GM18858 (cell line): ENCODE measurements at regions not wholly inside any gene's neighbourhood (a gene's known extent, or its start where the extent isn't known, plus 50 kb on each side); places are given as distances from the start of the nearest gene placed in this dataset.
"Not testable (repeated sequence)": the region's sequence is repeated elsewhere in the genome, so short reads cannot be mapped to it uniquely, and the experiment has no call there.

Experiments used
- ATAC-seq: cut with Tn5 transposase; IDR thresholded peaks from one replicate; pipeline ENCODE4 v1.9.1; 2021; ENCODE audit not compliant: unreplicated experiment

DNA sequence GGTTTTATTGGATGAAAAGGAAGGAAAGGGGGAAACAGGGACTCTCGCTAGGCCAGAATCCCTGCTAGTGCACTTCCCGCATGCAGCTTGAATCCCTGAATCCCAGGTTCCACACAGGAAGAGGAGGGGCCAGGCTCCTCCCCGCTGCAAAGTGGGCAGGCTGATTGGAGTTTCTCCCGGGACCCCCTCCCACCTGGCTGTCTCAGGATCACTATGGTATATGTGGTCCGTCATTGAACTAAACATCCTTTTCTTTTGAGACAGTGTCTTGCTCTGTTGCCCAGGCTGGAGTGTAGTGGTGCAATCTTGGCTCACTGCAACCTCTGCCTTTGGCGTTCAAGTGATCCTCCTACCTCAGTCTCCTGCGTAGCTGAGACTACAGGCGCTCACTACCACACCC, 70.7 kb downstream of the FAM50B start:
- ATAC-seq = no peak

DNA sequence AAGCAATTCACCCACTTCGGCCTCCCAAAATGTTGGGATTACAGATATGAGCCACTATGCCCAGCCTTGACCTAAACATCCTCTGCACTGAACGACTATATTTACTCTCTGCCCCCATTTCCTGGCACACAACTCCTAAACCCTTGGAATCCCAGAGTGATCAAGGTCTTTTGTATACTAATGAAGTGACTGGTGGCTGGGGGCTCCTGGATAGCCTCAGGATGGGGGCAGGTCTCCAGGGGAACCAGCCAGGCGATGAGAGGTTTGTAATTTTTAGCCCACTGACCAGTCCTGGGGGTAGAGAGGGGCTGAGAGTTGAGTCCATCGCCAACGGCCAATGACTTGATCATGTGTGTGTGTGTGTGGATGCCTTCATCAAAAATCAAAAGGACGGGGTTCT, 71.1 kb downstream of the FAM50B start:
- no peak for ATAC-seq

DNA sequence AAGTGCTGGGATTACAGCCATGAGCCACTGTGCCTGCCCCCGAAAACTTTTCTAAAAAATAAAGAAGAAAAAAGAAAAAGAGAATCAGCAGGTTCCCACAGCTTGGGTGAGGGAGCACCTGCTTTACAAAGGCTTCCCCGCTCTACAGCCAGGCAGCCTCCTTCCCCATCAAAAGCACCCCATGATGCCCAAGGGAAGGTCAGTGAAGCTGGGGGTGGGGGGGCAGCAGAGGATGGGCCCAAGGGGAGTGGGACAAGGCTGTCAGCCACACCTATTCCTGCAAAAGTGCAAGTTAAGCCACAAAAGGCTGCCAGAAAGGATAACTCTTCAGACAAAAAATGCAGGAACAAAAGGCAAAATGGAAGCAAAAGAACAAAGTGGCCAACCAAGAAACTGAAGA, 72.5 kb downstream of the FAM50B start:
- ATAC-seq = no peak

DNA sequence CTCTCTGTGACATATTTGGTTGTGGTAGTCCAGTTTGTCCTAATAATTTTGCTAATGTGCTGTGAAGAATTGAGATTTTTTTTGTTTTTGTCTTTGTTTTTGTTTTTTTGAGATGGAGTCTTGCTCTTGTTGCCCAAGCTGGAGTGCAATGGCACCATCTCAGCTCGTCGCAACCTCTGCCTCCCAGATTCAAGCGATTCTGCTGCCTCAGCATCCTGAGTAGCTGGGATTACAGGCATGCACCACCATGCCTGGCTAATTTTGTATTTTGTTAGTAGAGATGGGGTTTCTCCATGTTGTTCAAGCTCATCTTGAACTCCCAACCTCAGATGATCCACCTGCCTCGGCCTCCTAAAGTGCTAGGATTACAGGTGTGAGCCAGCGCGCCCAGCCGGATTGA, 73.4 kb downstream of the FAM50B start:
- not testable (repeated sequence) for ATAC-seq

DNA sequence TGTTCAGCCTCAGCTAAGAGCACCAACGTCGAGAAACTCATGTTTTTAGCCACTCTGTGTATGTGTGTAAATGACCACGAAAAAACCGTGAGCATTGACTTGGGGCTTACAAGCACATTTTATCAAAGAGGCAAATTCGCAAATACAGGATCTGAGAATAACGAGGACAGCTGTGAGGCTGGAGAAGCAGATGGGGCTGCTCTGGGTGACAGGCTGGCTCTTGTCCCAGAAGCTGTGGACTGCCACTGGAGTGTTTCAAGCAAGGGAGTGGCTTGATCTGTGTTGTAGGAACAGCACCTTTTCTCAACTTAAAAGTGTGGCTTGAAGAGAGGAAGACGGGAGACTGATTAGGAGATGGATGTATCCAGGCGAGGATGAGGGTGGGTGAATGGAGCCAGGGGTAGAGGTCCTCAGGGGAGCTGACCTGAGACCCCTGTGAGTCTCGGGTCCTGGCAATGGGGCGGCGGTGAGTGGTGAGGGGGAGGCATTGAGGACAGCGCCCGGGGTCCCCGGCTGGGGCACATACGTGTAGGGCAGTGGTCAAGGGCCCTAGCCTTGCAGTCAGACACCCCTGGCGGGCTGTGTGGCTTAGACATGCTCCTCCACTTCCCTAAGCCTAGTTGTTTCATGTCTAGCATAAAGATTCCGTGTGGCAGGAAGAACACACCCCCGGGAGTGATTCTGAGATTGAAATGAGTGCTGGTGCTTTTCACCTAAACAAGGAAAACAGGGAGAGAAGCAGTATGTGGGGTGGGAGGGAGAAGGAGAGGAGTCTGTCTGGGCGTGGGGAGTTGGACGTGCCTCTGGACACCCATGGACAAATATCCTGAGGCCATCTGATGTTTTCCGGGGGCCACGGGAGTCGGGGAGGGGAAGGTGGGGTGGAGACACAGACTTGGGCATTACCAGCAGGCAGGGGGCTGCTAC, 76.3 kb downstream of the FAM50B start:
- ATAC-seq = not testable (repeated sequence)

DNA sequence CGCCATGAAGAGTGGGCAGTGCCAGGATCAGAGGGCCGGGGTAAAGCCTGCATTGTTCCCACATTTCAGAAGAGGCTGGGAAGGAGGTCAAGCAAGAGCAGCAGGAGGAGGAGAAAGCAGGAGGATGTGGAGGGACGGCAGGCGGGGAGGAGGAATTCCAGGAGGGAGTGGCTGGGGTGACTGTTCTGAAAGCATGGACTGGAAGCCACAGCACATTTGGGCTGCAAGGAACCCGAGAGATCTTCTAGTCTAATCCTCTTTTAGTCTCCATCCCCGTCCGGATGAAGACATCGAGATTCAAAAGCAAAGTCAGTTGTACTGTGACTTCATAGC, 76.9 kb downstream of the FAM50B start:
- ATAC-seq = no peak

DNA sequence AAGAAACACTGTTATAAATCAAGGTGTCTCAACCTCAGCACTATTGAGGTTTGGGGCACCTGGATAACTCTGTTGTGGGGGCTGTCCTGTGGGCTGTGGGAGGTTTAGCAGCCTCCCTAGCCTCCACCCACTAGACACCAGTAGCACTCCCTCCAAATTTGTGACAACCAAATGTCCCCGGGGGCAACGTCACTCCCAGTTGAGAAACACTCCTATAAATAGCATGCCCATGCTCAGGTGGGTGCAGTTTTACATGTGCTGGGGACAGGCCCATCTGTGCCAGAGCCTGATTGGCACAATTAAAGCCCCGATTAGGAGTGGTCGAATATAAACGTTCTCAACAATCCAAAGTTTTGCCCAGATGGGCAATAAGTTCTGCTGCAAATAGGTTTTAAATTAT, 78.9 kb downstream of the FAM50B start:
- ATAC-seq = no peak

DNA sequence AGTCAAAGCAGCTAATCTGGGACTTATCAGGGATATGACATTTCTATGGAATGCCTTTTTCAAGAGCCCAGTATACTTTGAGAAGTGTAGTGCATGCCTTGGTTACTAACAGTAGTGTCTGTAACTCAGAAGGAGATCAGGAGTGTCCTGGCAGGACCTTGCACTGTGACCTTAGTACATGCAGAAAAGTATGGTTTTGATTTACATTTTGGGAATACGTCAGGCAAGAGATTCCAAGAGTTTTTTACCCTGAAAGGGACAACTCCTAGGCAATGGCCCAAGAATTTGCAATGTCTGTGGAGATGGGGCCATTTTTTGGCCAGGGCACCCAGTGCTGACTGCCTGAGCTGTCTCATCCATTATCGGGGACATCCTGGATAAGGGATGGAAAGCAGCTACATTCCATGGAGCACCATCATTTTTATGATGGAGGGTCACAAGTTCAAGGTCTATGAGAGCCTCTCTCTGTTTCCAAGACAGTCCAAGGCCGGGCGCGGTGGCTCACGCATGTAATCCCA, 80.2 kb downstream of the FAM50B start:
- no peak for ATAC-seq

DNA sequence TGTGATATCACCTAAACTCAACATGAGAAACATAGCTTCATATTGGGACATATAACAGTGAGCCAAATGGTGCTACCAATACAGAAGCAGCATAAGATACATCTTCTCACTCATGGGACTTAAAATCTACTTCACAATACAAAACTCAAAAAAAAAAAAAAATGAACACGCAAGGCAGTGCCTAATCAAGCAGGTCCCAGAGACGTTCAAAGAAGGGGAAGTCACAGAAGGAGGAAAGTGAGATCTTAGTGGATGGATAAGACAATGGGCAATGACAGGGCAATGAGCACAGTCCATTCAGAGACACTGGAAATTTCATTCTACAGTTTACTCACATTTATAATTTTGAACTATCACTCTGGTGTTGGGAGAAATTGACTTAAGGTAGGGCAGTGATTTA, 88.3 kb downstream of the FAM50B start:
- ATAC-seq = no peak

DNA sequence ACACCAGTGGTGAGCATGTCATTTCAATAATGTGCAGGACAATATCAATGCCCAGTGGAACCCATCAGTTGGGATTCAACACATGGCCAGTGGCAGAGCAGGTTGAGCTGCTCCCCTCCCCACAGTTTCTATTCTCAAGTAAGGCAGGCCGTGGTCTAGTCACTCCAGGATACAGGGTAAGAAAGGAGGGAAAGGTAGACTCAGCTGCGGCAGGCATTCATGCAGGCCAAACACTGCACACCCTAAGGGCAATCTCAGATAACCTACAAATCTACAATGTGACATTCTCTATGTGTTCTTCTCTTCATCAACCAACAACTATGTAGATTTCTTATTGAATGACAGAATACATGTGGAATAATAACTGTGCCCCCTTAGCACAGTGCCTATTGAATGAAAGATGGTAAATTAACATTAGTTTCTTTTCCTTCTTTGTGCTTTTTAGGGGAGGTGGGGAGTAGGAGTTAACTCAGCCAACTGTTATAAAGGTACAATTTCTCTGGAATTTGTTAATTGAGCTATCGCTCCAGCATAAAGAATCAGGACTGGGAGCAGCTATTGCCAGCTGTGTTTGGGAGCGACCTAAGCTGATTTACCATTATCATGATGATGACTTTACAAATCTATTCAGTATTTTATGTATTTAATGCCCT, 89.7 kb downstream of the FAM50B start:
- ATAC-seq = no peak

DNA sequence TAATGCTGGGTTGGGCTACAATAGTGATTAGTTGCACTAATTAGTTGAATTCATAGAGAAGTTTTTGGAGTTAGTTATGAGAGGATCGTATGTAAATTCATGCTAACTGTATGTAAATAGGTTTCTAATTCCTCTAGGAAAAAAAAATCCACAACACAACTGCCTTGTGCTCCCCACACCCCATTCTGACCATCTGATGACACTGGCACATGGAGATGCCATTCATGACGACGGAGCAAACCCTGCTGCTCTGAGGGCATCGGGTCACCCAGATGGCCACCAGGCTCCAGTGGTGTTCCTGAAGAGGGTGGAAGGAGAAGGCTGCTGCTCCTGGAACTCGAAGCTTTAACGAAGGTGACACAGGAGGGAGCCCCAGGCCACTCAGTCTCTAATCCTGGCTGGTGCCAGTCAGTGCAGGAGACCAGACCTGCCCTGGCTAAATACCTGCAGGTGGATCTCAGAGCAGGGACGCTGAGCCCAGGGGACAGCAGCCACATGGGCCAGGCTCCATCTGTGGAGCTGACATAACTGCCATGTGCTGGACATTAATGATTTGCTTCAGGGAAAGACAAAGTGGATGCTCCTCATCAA, 90.3 kb downstream of the FAM50B start:
- ATAC-seq = no peak

DNA sequence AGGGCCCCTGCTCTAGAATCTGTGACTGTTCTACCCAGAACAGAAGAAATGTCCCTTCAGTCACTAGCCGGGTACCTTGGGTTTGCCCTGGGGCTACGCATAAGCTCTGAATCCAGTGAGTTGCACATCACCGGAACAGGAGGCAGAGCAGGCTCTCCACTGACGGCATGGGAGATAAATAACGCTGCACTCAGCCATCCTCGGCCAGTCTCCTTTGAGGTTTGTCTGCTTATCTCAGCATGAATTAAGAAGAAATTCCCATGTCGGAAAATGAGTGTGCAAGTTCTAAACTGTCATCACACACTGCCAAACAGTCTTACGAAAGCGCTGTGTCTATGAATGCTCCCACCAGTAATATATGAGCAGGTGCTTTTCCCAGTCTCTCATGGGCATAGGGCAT, 90.8 kb downstream of the FAM50B start:
- no peak for ATAC-seq

DNA sequence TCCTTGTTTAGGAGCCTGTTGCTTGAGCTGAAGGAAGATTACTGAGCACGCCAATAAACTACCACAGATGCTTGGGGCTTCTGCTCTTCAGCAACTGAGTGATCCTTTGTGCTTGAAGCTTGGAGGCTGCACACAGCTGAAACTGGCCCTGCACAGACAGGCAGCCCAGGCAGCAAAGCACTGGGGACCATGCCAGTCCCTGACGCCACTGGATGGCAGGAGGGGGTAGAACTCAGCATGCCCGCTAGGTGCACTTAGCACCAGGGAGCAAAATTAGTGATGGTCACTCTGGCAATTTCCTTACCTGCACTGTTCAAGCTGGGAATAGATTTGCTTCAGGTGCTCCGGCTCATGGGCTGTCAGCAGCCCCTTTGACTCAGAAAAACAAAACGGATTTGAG, 91.5 kb downstream of the FAM50B start:
- no peak for ATAC-seq

DNA sequence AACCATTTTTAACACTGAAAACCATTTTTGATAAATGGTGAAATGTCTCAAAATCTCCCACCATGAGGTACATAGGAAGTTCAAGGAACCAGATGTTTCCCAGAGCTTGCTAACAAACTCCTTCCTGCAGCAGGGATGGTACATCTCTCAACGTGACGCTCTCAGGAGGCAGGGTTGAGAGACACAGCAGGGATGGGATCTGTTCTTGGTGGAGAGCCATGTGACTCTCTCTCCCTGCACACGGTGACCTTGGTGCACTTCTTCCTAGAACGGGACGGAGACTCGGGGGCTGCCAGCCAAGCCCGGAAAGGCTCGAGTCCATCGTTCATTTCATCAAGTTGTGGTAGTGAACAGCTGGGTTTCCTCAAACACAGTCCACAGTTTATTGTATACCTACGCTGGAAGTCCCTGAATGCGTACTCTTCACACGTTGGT, 94.2 kb downstream of the FAM50B start:
- ATAC-seq = no peak

DNA sequence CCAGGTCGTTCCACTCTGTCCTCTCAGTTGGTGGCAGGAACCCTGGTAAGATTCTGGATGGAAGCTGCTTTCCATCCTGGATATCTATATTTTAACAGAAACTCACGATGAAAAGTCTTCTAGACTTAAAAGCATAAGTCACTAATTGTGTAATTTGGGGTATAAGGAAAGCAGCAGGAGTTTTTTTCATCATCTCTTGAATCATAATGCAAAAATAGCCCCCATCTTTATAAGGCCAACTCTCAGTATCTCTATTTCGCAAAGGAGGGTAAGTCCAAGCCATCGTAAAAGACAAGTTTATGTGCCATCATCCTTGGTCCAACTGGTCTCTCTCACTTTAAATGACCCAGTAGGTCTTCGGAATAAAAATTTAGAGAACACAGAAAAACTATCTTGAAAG, 95.1 kb downstream of the FAM50B start:
- ATAC-seq = no peak

DNA sequence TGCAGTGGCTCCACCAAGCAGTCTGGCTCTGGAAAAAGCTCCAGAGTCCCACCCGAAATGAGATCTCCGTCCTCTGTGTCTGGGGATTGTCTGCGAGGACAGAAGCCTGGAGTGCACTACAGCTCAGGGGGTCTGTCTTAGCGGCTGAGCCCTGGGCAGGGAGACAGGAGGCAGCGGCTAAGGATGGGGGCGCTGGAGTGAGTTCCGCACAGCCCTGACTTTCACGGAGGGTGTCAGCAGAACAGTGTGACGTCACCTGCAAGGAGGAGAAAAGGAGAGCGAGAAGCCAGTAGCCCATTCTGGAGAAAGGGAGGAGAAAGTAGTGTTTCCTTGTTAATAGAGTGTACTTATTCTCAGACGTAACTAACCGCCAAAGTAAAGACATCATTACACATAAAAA, 97.6 kb downstream of the FAM50B start:
- ATAC-seq = no peak

DNA sequence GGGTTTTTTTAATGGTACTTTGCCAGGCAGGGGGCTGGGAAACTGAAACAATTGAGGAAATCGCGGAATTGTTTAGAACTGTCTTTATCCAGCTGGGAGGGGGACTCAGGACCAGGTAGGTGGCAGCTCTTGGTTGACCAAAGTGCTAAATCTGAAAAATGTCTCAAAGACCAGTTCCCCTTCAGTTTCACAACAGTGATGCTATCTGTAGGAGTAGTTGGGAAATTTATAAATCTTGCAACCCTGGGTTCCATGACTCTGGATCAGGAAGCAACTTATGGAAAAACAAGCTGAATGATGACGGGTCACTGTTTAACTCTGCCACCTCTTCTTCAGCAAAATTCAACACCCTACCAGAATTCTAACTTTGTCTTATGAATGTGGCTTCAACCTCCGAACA, 99.7 kb downstream of the FAM50B start:
- ATAC-seq = no peak

DNA sequence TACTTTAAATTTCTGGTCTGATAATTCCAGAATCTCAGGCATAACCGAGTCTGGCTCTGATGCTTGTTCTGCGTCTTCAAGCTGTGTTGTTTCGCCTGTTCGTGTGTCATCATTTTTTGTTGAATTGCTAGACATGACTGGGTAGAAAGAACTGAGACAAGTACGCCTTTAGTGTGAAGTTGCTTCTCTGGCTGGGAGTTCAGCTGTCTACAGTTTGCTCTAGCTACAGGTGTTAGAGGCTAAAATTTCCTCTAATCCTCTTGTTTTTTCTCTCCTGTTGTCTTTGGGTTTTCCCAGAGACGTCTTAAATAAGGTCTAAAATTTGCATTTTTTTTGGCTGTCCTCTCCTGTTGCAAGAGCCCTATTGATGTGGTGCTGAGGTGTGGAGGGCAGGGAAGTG, 100.3 kb downstream of the FAM50B start:
- ATAC-seq = no peak

DNA sequence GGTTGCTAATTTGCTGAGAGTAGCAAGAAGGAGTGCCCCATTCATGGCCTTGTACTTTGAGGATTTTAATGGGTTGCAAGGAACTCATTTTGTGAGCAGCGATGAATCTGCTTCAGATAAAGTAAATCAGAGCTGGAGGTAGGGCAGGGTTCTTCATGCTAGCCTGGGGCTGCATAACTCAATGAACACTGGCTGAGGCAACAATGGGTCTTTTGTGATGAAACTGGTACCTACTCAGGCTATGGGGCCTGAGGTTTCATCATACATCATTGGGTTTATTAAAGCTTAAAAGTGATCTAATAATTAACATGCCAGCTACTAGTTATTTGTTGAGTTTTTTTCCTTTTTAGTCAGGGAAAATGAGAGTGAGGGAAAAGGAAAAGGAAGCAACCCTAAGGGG, 106.9 kb downstream of the FAM50B start:
- ATAC-seq = no peak

DNA sequence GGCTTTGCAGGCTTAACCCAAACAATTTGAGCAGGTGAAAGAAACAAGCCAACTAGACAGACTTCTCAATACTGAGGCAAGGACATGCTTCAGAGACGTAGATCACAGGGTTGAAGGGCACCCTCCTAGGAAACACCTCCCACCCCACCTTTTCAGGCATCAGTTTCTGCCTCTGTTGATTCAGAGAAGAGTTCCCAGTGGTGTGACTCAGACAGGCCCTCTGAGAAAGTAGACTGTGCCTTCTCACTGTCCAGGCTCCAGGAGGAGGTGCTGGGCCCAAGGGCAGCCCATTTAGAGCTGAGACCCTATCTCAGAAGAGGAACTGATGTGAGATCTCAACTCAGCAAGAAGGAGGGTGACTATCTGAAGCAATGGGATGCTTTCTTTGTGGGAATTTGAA, 108.1 kb downstream of the FAM50B start:
- ATAC-seq = no peak

DNA sequence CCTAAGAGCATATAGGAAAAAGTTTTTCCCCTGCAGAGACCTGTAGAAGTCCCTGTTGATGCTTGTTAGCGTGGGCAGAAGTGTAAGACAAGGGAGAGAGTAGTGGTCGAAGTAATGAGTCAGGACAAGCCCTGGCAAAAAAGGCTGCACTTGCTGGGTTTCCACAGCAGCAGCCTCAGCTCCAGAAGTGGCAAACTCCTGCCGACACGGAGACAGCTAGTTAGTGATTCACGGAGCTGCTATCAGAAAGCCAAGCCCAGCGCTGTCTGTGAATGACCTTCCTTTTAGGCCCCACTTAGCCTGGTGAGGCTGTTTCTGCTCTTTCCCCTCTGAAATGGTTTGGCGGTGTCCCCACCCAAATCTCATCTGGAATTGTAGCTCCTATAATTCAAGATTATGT, 109.1 kb downstream of the FAM50B start:
- ATAC-seq = no peak

DNA sequence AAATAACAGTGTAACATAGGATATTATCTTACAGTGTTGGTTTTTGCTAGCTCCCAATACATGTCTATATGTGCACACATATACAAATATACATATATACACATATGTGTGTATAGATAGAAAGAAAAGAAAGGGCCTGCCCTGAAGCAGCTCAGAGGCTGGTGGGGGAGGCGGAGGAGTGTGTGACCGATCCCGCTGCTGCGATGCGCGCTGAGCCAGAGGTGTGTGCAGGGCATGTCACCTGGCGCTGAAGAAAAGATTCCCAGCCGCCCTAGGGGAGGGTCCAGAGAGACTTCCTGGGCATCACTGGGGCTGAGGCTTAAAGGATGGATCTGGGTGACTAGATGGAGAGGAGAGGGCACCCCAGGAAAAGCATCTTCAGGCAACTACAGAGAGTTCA, 110.2 kb downstream of the FAM50B start:
- no peak for ATAC-seq
